ENCODE measurements at regions not wholly inside any gene's neighbourhood (a gene's known extent, or its start where the extent isn't known, plus 50 kb on each side); places are given as distances from the start of the nearest gene placed in this dataset.

DNA sequence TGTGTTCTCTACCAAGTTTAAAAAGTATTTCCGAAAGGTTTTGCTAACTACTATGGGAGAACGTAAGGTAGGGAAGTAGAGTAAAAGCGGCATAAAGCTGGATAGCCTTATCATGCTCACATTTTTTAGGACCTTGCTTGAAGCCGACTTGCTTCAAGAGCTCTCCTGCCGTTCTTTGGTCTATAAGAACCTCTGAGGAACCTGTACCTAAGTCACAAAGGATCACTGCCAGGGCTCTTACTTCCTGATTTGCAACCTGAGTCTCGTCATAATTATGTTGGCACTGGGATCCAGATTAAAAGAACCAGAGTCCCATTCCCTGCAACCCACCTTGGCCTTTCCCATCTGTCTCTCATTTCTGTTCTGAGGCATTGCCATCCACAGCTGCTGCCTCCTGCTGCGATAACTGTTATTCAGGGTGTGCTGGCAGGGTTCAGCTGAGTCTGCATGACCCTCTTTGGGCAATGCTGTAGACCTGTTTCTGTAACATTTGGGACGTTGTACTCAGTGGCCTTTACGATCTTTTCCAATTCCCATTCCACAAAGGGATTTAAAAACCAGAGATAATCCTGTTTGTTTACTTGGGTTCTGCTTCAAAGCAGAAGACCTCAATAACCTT, 131.0 kb upstream of the UMPS start:
- H3K27me3 Mint-ChIP-seq (ENCODE audit: unreplicated experiment): peaks cover 3% of the 10 kb centered on the region
- H3K27ac Mint-ChIP-seq (ENCODE audit: unreplicated experiment): no peak overlapping the region
- TF ChIP-seq, protein P1, sequence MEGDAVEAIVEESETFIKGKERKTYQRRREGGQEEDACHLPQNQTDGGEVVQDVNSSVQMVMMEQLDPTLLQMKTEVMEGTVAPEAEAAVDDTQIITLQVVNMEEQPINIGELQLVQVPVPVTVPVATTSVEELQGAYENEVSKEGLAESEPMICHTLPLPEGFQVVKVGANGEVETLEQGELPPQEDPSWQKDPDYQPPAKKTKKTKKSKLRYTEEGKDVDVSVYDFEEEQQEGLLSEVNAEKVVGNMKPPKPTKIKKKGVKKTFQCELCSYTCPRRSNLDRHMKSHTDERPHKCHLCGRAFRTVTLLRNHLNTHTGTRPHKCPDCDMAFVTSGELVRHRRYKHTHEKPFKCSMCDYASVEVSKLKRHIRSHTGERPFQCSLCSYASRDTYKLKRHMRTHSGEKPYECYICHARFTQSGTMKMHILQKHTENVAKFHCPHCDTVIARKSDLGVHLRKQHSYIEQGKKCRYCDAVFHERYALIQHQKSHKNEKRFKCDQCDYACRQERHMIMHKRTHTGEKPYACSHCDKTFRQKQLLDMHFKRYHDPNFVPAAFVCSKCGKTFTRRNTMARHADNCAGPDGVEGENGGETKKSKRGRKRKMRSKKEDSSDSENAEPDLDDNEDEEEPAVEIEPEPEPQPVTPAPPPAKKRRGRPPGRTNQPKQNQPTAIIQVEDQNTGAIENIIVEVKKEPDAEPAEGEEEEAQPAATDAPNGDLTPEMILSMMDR (IDR thresholded peaks at IDR 0.05): no peak
- H3K4me3 Mint-ChIP-seq (ENCODE audit: unreplicated experiment): no peak overlapping the region
- H3K9me3 Mint-ChIP-seq (ENCODE audit: unreplicated experiment): no peaks in the 10 kb centered on the region
- no peak for DNase-seq (ENCODE audit: extremely low spot score, unreplicated experiment)
- H3K4me1 Mint-ChIP-seq (ENCODE audit: unreplicated experiment): no peaks in the 10 kb centered on the region
- H3K36me3 Mint-ChIP-seq (ENCODE audit: unreplicated experiment): no peaks in the 10 kb centered on the region

DNA sequence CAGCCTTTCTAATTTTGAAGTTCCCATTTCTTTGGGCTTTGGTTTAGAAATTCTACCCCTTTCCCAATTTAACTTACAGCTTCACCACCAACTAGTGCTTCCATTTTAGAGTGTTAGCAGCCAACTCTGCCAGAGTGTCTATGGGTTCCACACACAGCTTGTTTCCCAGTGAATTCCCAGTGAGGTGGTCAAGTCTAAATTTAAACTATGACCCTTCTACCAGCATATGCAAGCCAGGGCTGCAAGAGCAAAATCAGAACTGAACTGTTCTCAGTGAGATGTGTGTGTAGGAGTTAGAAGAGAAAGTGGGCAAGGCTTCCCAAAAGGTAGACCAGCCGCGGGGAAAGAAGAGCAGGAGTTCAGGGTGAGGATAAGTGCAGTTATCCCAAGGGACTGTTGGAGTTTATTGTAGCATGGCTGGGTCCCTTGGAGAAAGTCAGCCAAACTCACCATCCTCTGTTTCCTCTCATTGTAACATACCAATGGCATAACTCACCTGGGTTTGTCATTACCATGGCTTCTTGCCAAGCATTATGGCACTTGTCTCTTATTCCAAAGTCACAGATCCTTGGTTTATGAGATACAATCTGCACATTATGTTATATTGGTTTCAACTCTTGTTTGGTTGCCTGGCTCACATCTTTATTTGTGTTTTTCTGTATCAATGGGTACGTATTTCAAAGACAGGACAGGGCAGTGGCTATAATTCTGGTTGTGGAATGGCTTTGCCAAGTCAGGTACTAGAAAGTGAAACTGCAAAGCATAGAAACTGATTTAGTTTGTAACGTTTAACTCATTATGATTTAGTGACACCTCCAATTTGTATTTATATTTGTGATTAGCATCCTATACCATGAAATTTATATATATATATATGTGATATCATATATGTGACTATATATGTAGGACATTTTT, 130.2 kb upstream of the UMPS start:
- Mint-ChIP-seq H3K4me3 (ENCODE audit: unreplicated experiment) (no peak overlapping the region), H3K9me3 (ENCODE audit: unreplicated experiment) (no peaks in the 10 kb centered on the region), H3K4me1 (ENCODE audit: unreplicated experiment) (no peaks in the 10 kb centered on the region), H3K36me3 (ENCODE audit: unreplicated experiment) (no peaks in the 10 kb centered on the region), H3K27me3 (ENCODE audit: unreplicated experiment) (peaks cover 3% of the 10 kb centered on the region), H3K27ac (ENCODE audit: unreplicated experiment) (no peak overlapping the region)
- TF ChIP-seq, protein P1 (IDR thresholded peaks at IDR 0.05): no peak
- no peak for DNase-seq (ENCODE audit: extremely low spot score, unreplicated experiment)

GRCh38 chr3:124600765-124601164, 129.5 kb upstream of the UMPS start:
- no peak overlapping the region for H3K27ac Mint-ChIP-seq (ENCODE audit: unreplicated experiment)
- DNase-seq (ENCODE audit: extremely low spot score, unreplicated experiment): no peak
- no peaks in the 10 kb centered on the region for H3K9me3 Mint-ChIP-seq (ENCODE audit: unreplicated experiment)
- H3K36me3 Mint-ChIP-seq (ENCODE audit: unreplicated experiment): no peaks in the 10 kb centered on the region
- H3K27me3 Mint-ChIP-seq (ENCODE audit: unreplicated experiment): peaks cover 1% of the 10 kb centered on the region
- H3K4me1 Mint-ChIP-seq (ENCODE audit: unreplicated experiment): no peaks in the 10 kb centered on the region
- TF ChIP-seq, protein P1 (IDR thresholded peaks at IDR 0.05): no peak
- no peak overlapping the region for H3K4me3 Mint-ChIP-seq (ENCODE audit: unreplicated experiment)

DNA sequence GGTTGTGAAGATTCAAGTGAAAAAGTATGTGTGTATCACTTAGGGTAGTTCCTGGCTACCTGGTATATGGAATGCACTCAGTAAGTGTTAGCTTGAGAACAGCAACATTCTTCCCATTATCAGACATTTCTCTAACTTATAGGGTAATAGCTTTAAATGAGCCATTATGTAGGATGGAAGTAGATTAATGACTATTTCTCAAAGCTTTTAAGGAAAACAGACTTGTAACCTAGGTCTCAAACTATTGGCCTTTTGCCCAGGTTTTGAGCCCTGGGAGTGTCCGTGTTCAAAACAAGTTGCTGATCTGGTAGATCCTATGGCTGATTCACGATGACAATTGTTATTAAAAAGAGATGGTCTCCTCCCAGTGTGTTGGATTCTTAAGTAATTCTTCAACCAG, 129.1 kb upstream of the UMPS start:
- Mint-ChIP-seq H3K27me3 (ENCODE audit: unreplicated experiment) (peaks cover 3% of the 10 kb centered on the region), H3K27ac (ENCODE audit: unreplicated experiment) (no peak overlapping the region), H3K36me3 (ENCODE audit: unreplicated experiment) (no peaks in the 10 kb centered on the region), H3K4me3 (ENCODE audit: unreplicated experiment) (no peak overlapping the region), H3K9me3 (ENCODE audit: unreplicated experiment) (no peaks in the 10 kb centered on the region), H3K4me1 (ENCODE audit: unreplicated experiment) (no peaks in the 10 kb centered on the region)
- TF ChIP-seq, protein P1 (IDR thresholded peaks at IDR 0.05): no peak
- DNase-seq (ENCODE audit: extremely low spot score, unreplicated experiment): no peak

GRCh38 chr3:124602980-124603627, 127.1 kb upstream of the UMPS start:
- no peak overlapping the region for H3K27ac Mint-ChIP-seq (ENCODE audit: unreplicated experiment)
- TF ChIP-seq, protein P1 (IDR thresholded peaks at IDR 0.05): no peak
- H3K9me3 Mint-ChIP-seq (ENCODE audit: unreplicated experiment): no peaks in the 10 kb centered on the region

More at GRCh38 chr3:124602980-124603627, 127.1 kb upstream of the UMPS start:
- H3K4me1 Mint-ChIP-seq (ENCODE audit: unreplicated experiment): peaks cover 9% of the 10 kb centered on the region
- H3K27me3 Mint-ChIP-seq (ENCODE audit: unreplicated experiment): peaks cover 3% of the 10 kb centered on the region
- no peaks in the 10 kb centered on the region for H3K36me3 Mint-ChIP-seq (ENCODE audit: unreplicated experiment)
- no peak overlapping the region for H3K4me3 Mint-ChIP-seq (ENCODE audit: unreplicated experiment)
- DNase-seq (ENCODE audit: extremely low spot score, unreplicated experiment): no peak

All from osteocyte (in vitro differentiated cells).